Gastroesophageal sphincter (tissue), 3 donors: ENCODE measurements at regions not wholly inside any gene's neighbourhood (a gene's known extent, or its start where the extent isn't known, plus 50 kb on each side); places are given as distances from the start of the nearest gene placed in this dataset.

Experiments
- CTCF ChIP-seq, 4 experiments: fragments of 200-600 bp in 2 of 4; fragments of 450-650 bp in 2 of 4; sonication (generic) in 1 of 4; IDR thresholded peaks; one replicate each; pipeline ENCODE4 v1.5.1; 2017 to 2019; ENCODE audit warnings: antibody characterized with exemption in 4 of 4, mild to moderate bottlenecking in 2 of 4, moderate library complexity in 2 of 4
- POLR2A ChIP-seq, 2 donors: fragments of 450-650 bp; IDR thresholded peaks; one replicate each; pipeline ENCODE4 v1.6.1; 2017; ENCODE audit warnings: antibody characterized with exemption in 2 of 2, mild to moderate bottlenecking in 2 of 2, moderate library complexity in 1 of 2

DNA sequence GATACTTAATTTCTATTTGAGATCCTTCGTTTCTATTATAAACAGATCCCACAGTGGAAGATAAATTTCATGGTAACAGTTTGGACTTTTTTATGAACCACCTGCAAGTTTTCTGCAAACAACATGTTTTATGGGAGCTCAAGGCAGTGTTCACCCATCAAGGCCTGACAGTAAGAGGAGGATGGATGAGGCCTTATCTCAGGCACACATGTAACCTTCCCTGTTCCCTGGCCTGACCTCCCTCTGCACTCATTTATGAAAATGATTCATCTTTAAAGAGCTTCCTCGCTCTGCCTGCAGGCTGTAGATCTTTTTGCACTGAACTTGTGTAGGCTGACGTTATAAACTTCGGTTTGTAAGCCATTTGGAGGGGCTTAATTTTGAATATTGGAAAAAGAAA is 500.1 kb downstream of the GATA3 start:
- no peak for TF ChIP-seq CTCF (IDR thresholded peaks at IDR 0.05)
- TF ChIP-seq POLR2A (IDR thresholded peaks at IDR 0.05) = no peak
